Activated CD4-positive, alpha-beta T cell treated with anti-CD3 and anti-CD28 coated beads, Interleukin-2, amount 10 ng/mL, durations not matched to agents 7 days and 5 days (primary cell): ENCODE measurements at regions not wholly inside any gene's neighbourhood (a gene's known extent, or its start where the extent isn't known, plus 50 kb on each side); places are given as distances from the start of the nearest gene placed in this dataset.

Source experiments
- CTCF ChIA-PET: fragments of 350-600 bp; sonication (Branson Sonifier 250); formaldehyde crosslinking; loops from one replicate; lab custom pipeline; 2021; ENCODE audit warnings: antibody characterized with exemption; lab: Charles Lee
- POLR2A ChIA-PET: fragments of 350-600 bp; sonication (Branson Sonifier 250); formaldehyde crosslinking; loops from one replicate; lab custom pipeline; 2021; ENCODE audit warnings: antibody characterized with exemption; lab: Charles Lee
- DNase-seq: peaks from one replicate; pipeline ENCODE4 v3.0.0-alpha.2; 2020
- H3K27ac Mint-ChIP-seq: one replicate; pipeline ENCODE4 v1.8.0; 2021; ENCODE audit warnings: mild to moderate bottlenecking, moderate library complexity, mixed read lengths
- H3K27me3 Mint-ChIP-seq: one replicate; pipeline ENCODE4 v1.8.0; 2021; ENCODE audit warnings: mixed read lengths
- H3K36me3 Mint-ChIP-seq: one replicate; pipeline ENCODE4 v1.8.0; 2021; ENCODE audit warnings: low read depth, mixed read lengths
- H3K4me1 Mint-ChIP-seq: one replicate; pipeline ENCODE4 v1.8.0; 2021; ENCODE audit warnings: mixed read lengths
- H3K4me3 Mint-ChIP-seq: one replicate; pipeline ENCODE4 v1.8.0; 2021; ENCODE audit warnings: mild to moderate bottlenecking, moderate library complexity, mixed read lengths
- H3K9me3 Mint-ChIP-seq: one replicate; pipeline ENCODE4 v1.8.0; 2021; ENCODE audit warnings: mixed read lengths

GRCh38 chr2:71856773-71857525, 290.7 kb downstream of the CYP26B1 start:
- no peaks in the 10 kb centered on the region for H3K27me3 Mint-ChIP-seq
- CTCF ChIA-PET = no interaction called here
- POLR2A ChIA-PET = no interaction called here
- no peak overlapping the region for H3K27ac Mint-ChIP-seq
- no peak overlapping the region for H3K4me3 Mint-ChIP-seq
- no peaks in the 10 kb centered on the region for H3K36me3 Mint-ChIP-seq
- no peaks in the 10 kb centered on the region for H3K4me1 Mint-ChIP-seq
- H3K9me3 Mint-ChIP-seq = no peaks in the 10 kb centered on the region
- DNase-seq = peak; percentile 15

GRCh38 chr2:71853858-71854257, 293.8 kb downstream of the CYP26B1 start:
- Mint-ChIP-seq H3K4me3 (no peak overlapping the region), H3K9me3 (no peaks in the 10 kb centered on the region), H3K4me1 (no peaks in the 10 kb centered on the region), H3K27me3 (no peaks in the 10 kb centered on the region), H3K27ac (no peak overlapping the region), H3K36me3 (no peaks in the 10 kb centered on the region)
- POLR2A ChIA-PET = no interaction called here
- CTCF ChIA-PET = no interaction called here
- no peak for DNase-seq

GRCh38 chr2:71852141-71852711, 295.4 kb downstream of the CYP26B1 start:
- POLR2A ChIA-PET = no interaction called here
- no peak overlapping the region for H3K4me3 Mint-ChIP-seq
- no peak for DNase-seq
- no peak overlapping the region for H3K27ac Mint-ChIP-seq
- CTCF ChIA-PET = interaction anchor here (0.6 kb wide), 1 partner anchor 71 kb away, joined by 3 read pairs; no protein-coding TSS in a partner anchor
- no peaks in the 10 kb centered on the region for H3K9me3 Mint-ChIP-seq
- H3K36me3 Mint-ChIP-seq = no peaks in the 10 kb centered on the region
- H3K4me1 Mint-ChIP-seq = no peaks in the 10 kb centered on the region
- H3K27me3 Mint-ChIP-seq = no peaks in the 10 kb centered on the region

GRCh38 chr2:71851094-71851750, 296.4 kb downstream of the CYP26B1 start:
- Mint-ChIP-seq H3K27ac (no peak overlapping the region), H3K4me3 (no peak overlapping the region), H3K4me1 (no peaks in the 10 kb centered on the region), H3K36me3 (no peaks in the 10 kb centered on the region), H3K9me3 (no peaks in the 10 kb centered on the region), H3K27me3 (no peaks in the 10 kb centered on the region)
- DNase-seq = no peak
- POLR2A ChIA-PET = no interaction called here
- CTCF ChIA-PET = interaction anchor here (0.6 kb wide), 1 partner anchor 326 kb away, joined by 3 read pairs; no protein-coding TSS in a partner anchor

- no peak overlapping the region for H3K27ac Mint-ChIP-seq
- H3K9me3 Mint-ChIP-seq = no peaks in the 10 kb centered on the region
- ChIA-PET CTCF (no interaction called here), POLR2A (no interaction called here)
- H3K4me1 Mint-ChIP-seq = no peaks in the 10 kb centered on the region
- no peak overlapping the region for H3K4me3 Mint-ChIP-seq
- no peaks in the 10 kb centered on the region for H3K36me3 Mint-ChIP-seq
- no peaks in the 10 kb centered on the region for H3K27me3 Mint-ChIP-seq
- DNase-seq = no peak
Observed at GRCh38 chr2:71850306-71850801, 297.3 kb downstream of the CYP26B1 start.

GRCh38 chr2:71849607-71850305, 297.9 kb downstream of the CYP26B1 start:
- H3K9me3 Mint-ChIP-seq = no peaks in the 10 kb centered on the region
- ChIA-PET POLR2A (no interaction called here), CTCF (no interaction called here)
- H3K4me1 Mint-ChIP-seq = no peaks in the 10 kb centered on the region
- no peak for DNase-seq
- H3K36me3 Mint-ChIP-seq = no peaks in the 10 kb centered on the region
- H3K27me3 Mint-ChIP-seq = no peaks in the 10 kb centered on the region
- no peak overlapping the region for H3K27ac Mint-ChIP-seq
- H3K4me3 Mint-ChIP-seq = no peak overlapping the region

GRCh38 chr2:71849111-71849510, 298.6 kb downstream of the CYP26B1 start:
- no peaks in the 10 kb centered on the region for H3K9me3 Mint-ChIP-seq
- CTCF ChIA-PET = no interaction called here

GRCh38 chr2:71846669-71847291, 300.9 kb downstream of the CYP26B1 start:
- POLR2A ChIA-PET = no interaction called here
- Mint-ChIP-seq H3K4me1 (no peaks in the 10 kb centered on the region), H3K27ac (no peak overlapping the region), H3K36me3 (no peaks in the 10 kb centered on the region), H3K27me3 (peaks cover under 1% of the 10 kb centered on the region), H3K4me3 (no peak overlapping the region), H3K9me3 (no peaks in the 10 kb centered on the region)
- CTCF ChIA-PET = interaction anchor here (0.6 kb wide), 1 partner anchor 71 kb away, joined by 3 read pairs; no protein-coding TSS in a partner anchor
- DNase-seq = no peak

More at GRCh38 chr2:71849111-71849510, 298.6 kb downstream of the CYP26B1 start:
- POLR2A ChIA-PET = no interaction called here
- DNase-seq = no peak
- Mint-ChIP-seq H3K27ac (no peak overlapping the region), H3K36me3 (no peaks in the 10 kb centered on the region), H3K27me3 (no peaks in the 10 kb centered on the region), H3K4me3 (no peak overlapping the region), H3K4me1 (no peaks in the 10 kb centered on the region)

GRCh38 chr2:71846072-71846471, 301.6 kb downstream of the CYP26B1 start:
- POLR2A ChIA-PET = no interaction called here
- H3K4me3 Mint-ChIP-seq = no peak overlapping the region
- no peak for DNase-seq
- H3K4me1 Mint-ChIP-seq = no peaks in the 10 kb centered on the region
- no peak overlapping the region for H3K27ac Mint-ChIP-seq
- peaks cover 5% of the 10 kb centered on the region for H3K27me3 Mint-ChIP-seq
- CTCF ChIA-PET = no interaction called here
- H3K9me3 Mint-ChIP-seq = no peaks in the 10 kb centered on the region
- no peaks in the 10 kb centered on the region for H3K36me3 Mint-ChIP-seq

GRCh38 chr2:71844967-71845366, 302.7 kb downstream of the CYP26B1 start:
- Mint-ChIP-seq H3K4me1 (no peaks in the 10 kb centered on the region), H3K9me3 (no peaks in the 10 kb centered on the region), H3K27me3 (peaks cover 5% of the 10 kb centered on the region), H3K36me3 (no peaks in the 10 kb centered on the region), H3K27ac (no peak overlapping the region), H3K4me3 (no peak overlapping the region)
- ChIA-PET POLR2A (no interaction called here), CTCF (no interaction called here)
- no peak for DNase-seq

GRCh38 chr2:71843391-71843850, 304.2 kb downstream of the CYP26B1 start:
- H3K4me1 Mint-ChIP-seq = no peaks in the 10 kb centered on the region
- no peaks in the 10 kb centered on the region for H3K36me3 Mint-ChIP-seq
- ChIA-PET CTCF (no interaction called here), POLR2A (no interaction called here)
- H3K4me3 Mint-ChIP-seq = no peak overlapping the region
- no peak overlapping the region for H3K27ac Mint-ChIP-seq
- DNase-seq = no peak
- no peaks in the 10 kb centered on the region for H3K9me3 Mint-ChIP-seq
- peaks cover 5% of the 10 kb centered on the region for H3K27me3 Mint-ChIP-seq

GRCh38 chr2:71842744-71843143, 304.9 kb downstream of the CYP26B1 start:
- Mint-ChIP-seq H3K27me3 (peaks cover 5% of the 10 kb centered on the region), H3K27ac (no peak overlapping the region), H3K4me1 (no peaks in the 10 kb centered on the region), H3K9me3 (no peaks in the 10 kb centered on the region), H3K36me3 (no peaks in the 10 kb centered on the region), H3K4me3 (no peak overlapping the region)
- DNase-seq = no peak
- POLR2A ChIA-PET = no interaction called here
- CTCF ChIA-PET = no interaction called here
